Liver (tissue), 3 donors: ENCODE measurements at regions not wholly inside any gene's neighbourhood (a gene's known extent, or its start where the extent isn't known, plus 50 kb on each side); places are given as distances from the start of the nearest gene placed in this dataset.

Experiments used
- ATF3 ChIP-seq: IDR thresholded peaks from 2 replicates; pipeline ENCODE4 v1.6.1; 2016; ENCODE audit warnings: antibody characterized with exemption
- CTCF ChIP-seq: fragments of 150-350 bp; IDR thresholded peaks from 2 replicates; pipeline ENCODE4 v1.5.1; 2017; ENCODE audit warnings: improper control_type of control experiment, low read depth, low read length; ENCODE audit not compliant: missing input control
- JUND ChIP-seq, 2 donors: IDR thresholded peaks; 2 replicates each; pipeline ENCODE4 v1.6.1; 2016; ENCODE audit warnings: antibody characterized with exemption in 2 of 2
- donor health status: healthy.
- donor health status: healthy.

- TF ChIP-seq JUND (IDR thresholded peaks at IDR 0.05) (no peak), CTCF (no peak), ATF3 (no peak)
Observed at GRCh38 chr3:22373827-22374226, 622.8 kb upstream of the ZNF385D start.
